RWPE1 (cell line): ENCODE measurements at regions not wholly inside any gene's neighbourhood (a gene's known extent, or its start where the extent isn't known, plus 50 kb on each side); places are given as distances from the start of the nearest gene placed in this dataset.
"Not testable (repeated sequence)": the region's sequence is repeated elsewhere in the genome, so short reads cannot be mapped to it uniquely, and the experiment has no call there.

Experiments
- CTCF ChIA-PET: fragments of 350-600 bp; sonication (Branson Sonifier 250); formaldehyde crosslinking; extraction: SDS; loops from one replicate; lab custom pipeline; 2021; lab: Yijun Ruan, JAX
- POLR2A ChIA-PET: fragments of 400-600 bp; formaldehyde crosslinking; extraction: SDS; loops from one replicate; lab custom pipeline; 2020; ENCODE audit warnings: antibody characterized with exemption; ENCODE audit not compliant: low non-redundant PET; lab: Yijun Ruan, JAX
- DNase-seq: peaks from one replicate; pipeline ENCODE4 v3.0.0; 2012; ENCODE audit warnings: low spot score
- H3K27ac ChIP-seq: fragments of 450-650 bp; 2 replicates; pipeline ENCODE4 v1.5.1; 2017
- CTCF ChIP-seq: fragments of 450-650 bp; conservative IDR thresholded peaks from 2 replicates; pipeline ENCODE4 v1.5.1; 2017; ENCODE audit warnings: low read depth, mild to moderate bottlenecking

GRCh38 chr21:31819692-31820091 is 53.1 kb upstream of the HUNK start:
- POLR2A ChIA-PET, H3K27ac ChIP-seq, DNase-seq, CTCF ChIA-PET: not testable (repeated sequence)

GRCh38 chr21:31814356-31814755 is 58.5 kb upstream of the HUNK start:
- CTCF ChIA-PET, POLR2A ChIA-PET, DNase-seq, H3K27ac ChIP-seq: not testable (repeated sequence)

GRCh38 chr21:31813862-31814261 is 59.0 kb upstream of the HUNK start:
- no peak for DNase-seq
- CTCF ChIA-PET: interaction anchor here (0.7 kb wide), 1 partner anchor 132 kb away, joined by 3 read pairs; no protein-coding TSS in a partner anchor
- POLR2A ChIA-PET: no interaction called here

GRCh38 chr21:31804008-31804394 is 68.8 kb upstream of the HUNK start:
- ChIA-PET CTCF (no interaction called here), POLR2A (interaction anchor here (0.6 kb wide), 1 partner anchor 1324 kb away, joined by 3 read pairs; the partner anchor contains the start of gene KRTAP19-1)
- H3K27ac ChIP-seq: no peak overlapping the region
- no peak for TF ChIP-seq CTCF
- DNase-seq: no peak

More at GRCh38 chr21:31813862-31814261, 59.0 kb upstream of the HUNK start:
- no peak for TF ChIP-seq CTCF
- no peak overlapping the region for H3K27ac ChIP-seq

- no peak for TF ChIP-seq CTCF
- ChIA-PET CTCF (no interaction called here), POLR2A (interaction anchor here (0.6 kb wide), 1 partner anchor 1323 kb away, joined by 3 read pairs; the partner anchor contains the start of gene KRTAP19-1)
- DNase-seq: no peak
- H3K27ac ChIP-seq: no peak overlapping the region
Measured at GRCh38 chr21:31803039-31804007, 69.5 kb upstream of the HUNK start.

- ChIA-PET POLR2A (no interaction called here), CTCF (no interaction called here)
- no peak overlapping the region for H3K27ac ChIP-seq
- TF ChIP-seq CTCF: no peak
- no peak for DNase-seq
Measured at GRCh38 chr21:31802331-31802730, 70.4 kb upstream of the SCAF4 start.

- ChIA-PET CTCF (no interaction called here), POLR2A (no interaction called here)
- TF ChIP-seq CTCF: no peak
- DNase-seq: no peak
- no peak overlapping the region for H3K27ac ChIP-seq
Measured at GRCh38 chr21:31801551-31802219, 69.8 kb upstream of the SCAF4 start.
